Gastrocnemius medialis (tissue), 4 donors: ENCODE measurements at regions not wholly inside any gene's neighbourhood (a gene's known extent, or its start where the extent isn't known, plus 50 kb on each side); places are given as distances from the start of the nearest gene placed in this dataset.

ENCODE experiments used
- ATAC-seq, 2 donors: fragments of 150-250 bp; one replicate each; pipeline ENCODE4 v1.9.1; 2016
- DNase-seq, 2 donors: peaks; one replicate each; pipeline ENCODE4 v3.0.0-alpha.2; 2019
- H3K27ac ChIP-seq, 4 donors: fragments of 200-600 bp; sonication (generic); 1 replicate in 1 of 4; 2 replicates in 3 of 4; pipeline ENCODE4 v1.5.1; 2016 to 2018; ENCODE audit warnings: mild to moderate bottlenecking in 2 of 4, moderate library complexity in 1 of 4
- H3K27me3 ChIP-seq, 3 donors: fragments of 200-600 bp; sonication (generic) in 2 of 3; 1 replicate in 1 of 3; 2 replicates in 2 of 3; pipeline versions ENCODE4 v1.5.1 to v1.6.0; 2016 to 2019; ENCODE audit warnings: mild to moderate bottlenecking in 1 of 3, moderate library complexity in 1 of 3
- H3K36me3 ChIP-seq, 2 donors: fragments of 200-600 bp; sonication (generic) in 1 of 2; one replicate each; pipeline ENCODE4 v1.5.1; 2017 to 2018
- H3K4me1 ChIP-seq, 2 donors: fragments of 200-600 bp; sonication (generic) in 1 of 2; one replicate each; pipeline ENCODE4 v1.5.1; 2016 to 2017; ENCODE audit warnings: mild to moderate bottlenecking in 2 of 2
- H3K4me3 ChIP-seq, 4 donors: fragments of 200-600 bp; sonication (generic) in 3 of 4; 1 replicate in 1 of 4; 2 replicates in 3 of 4; pipeline ENCODE4 v1.5.1; 2016 to 2019; ENCODE audit warnings: mild to moderate bottlenecking in 2 of 4
- H3K9me3 ChIP-seq, 3 donors: fragments of 200-600 bp; sonication (generic) in 2 of 3; 1 replicate in 1 of 3; 2 replicates in 2 of 3; pipeline ENCODE4 v1.5.1; 2016 to 2019
- CTCF ChIP-seq, 5 experiments: fragments of 450-650 bp in 3 of 5; fragments of 200-600 bp in 2 of 5; sonication (generic) in 2 of 5; IDR thresholded peaks in 4 of 5; conservative IDR thresholded peaks in 1 of 5; 1 replicate in 4 of 5; 2 replicates in 1 of 5; pipeline ENCODE4 v1.5.1; 2016 to 2019; ENCODE audit warnings: antibody characterized with exemption in 5 of 5, mild to moderate bottlenecking in 3 of 5, moderate library complexity in 3 of 5
- POLR2A ChIP-seq, 2 donors: fragments of 450-650 bp; IDR thresholded peaks; one replicate each; pipeline ENCODE4 v1.6.1; 2017; ENCODE audit warnings: antibody characterized with exemption in 2 of 2, mild to moderate bottlenecking in 2 of 2, moderate library complexity in 2 of 2
- in situ Hi-C, 4 donors: fragments of 200-750 bp; cut with MboI; loops; one replicate each; pipeline versions ENCODE4 v1.15.0 to v1.8.0; 2017; ENCODE audit warnings: low sequenced_read_pairs in 4 of 4
- intact Hi-C: fragments of 100-400 bp; cut with DNase I; formaldehyde crosslinking; loops from one replicate; pipeline ENCODE4 v1.15.1; 2023; ENCODE audit warnings: low total_unique reads

GRCh38 chr6:147757291-147757690 is 248.8 kb downstream of the SAMD5 start:
- intact Hi-C loops = no loop called here
- ATAC-seq (no peak), DNase-seq (no peak)
- no peaks in the 10 kb centered on the region for H3K27me3 ChIP-seq
- no peaks in the 10 kb centered on the region for H3K9me3 ChIP-seq
- TF ChIP-seq POLR2A (IDR thresholded peaks at IDR 0.05) = no peak
- no peak for TF ChIP-seq CTCF (IDR thresholded peaks at IDR 0.05 in 4 of 5, conservative IDR thresholded peaks at IDR 0.05 in 1 of 5)
- no peaks in the 10 kb centered on the region for H3K4me1 ChIP-seq
- no peak overlapping the region for H3K27ac ChIP-seq
- no peak overlapping the region for H3K4me3 ChIP-seq
- no peaks in the 10 kb centered on the region for H3K36me3 ChIP-seq
- in situ Hi-C loops = no loop called here

- H3K9me3 ChIP-seq = no peaks in the 10 kb centered on the region
- no peak overlapping the region for H3K27ac ChIP-seq
- intact Hi-C loops = no loop called here
- TF ChIP-seq CTCF (IDR thresholded peaks at IDR 0.05 in 4 of 5, conservative IDR thresholded peaks at IDR 0.05 in 1 of 5) (no peak), POLR2A (IDR thresholded peaks at IDR 0.05) (no peak)
- H3K4me1 ChIP-seq = no peaks in the 10 kb centered on the region
- no peaks in the 10 kb centered on the region for H3K27me3 ChIP-seq
- ATAC-seq = no peak
- DNase-seq = no peak
- no peaks in the 10 kb centered on the region for H3K36me3 ChIP-seq
- in situ Hi-C loops = no loop called here
- H3K4me3 ChIP-seq = no peak overlapping the region
These were observed 249.8 kb downstream of the SAMD5 start for GRCh38 chr6:147758303-147758702.

- intact Hi-C loops (no loop called here), in situ Hi-C loops (no loop called here)
- Histone ChIP-seq H3K4me1 (no peaks in the 10 kb centered on the region), H3K27ac (no peak overlapping the region), H3K27me3 (no peaks in the 10 kb centered on the region), H3K4me3 (no peak overlapping the region), H3K9me3 (no peaks in the 10 kb centered on the region), H3K36me3 (no peaks in the 10 kb centered on the region)
- TF ChIP-seq CTCF (IDR thresholded peaks at IDR 0.05 in 4 of 5, conservative IDR thresholded peaks at IDR 0.05 in 1 of 5) (no peak), POLR2A (IDR thresholded peaks at IDR 0.05) (no peak)
- ATAC-seq = no peak
- DNase-seq = no peak
These were observed 250.6 kb downstream of the SAMD5 start for GRCh38 chr6:147759093-147759492.

GRCh38 chr6:147759536-147759935 is 251.0 kb downstream of the SAMD5 start:
- intact Hi-C loops (no loop called here), in situ Hi-C loops (no loop called here)
- Histone ChIP-seq H3K9me3 (no peaks in the 10 kb centered on the region), H3K4me1 (no peaks in the 10 kb centered on the region), H3K27me3 (no peaks in the 10 kb centered on the region), H3K4me3 (no peak overlapping the region), H3K27ac (no peak overlapping the region), H3K36me3 (no peaks in the 10 kb centered on the region)
- ATAC-seq (no peak), DNase-seq (no peak)
- TF ChIP-seq CTCF (IDR thresholded peaks at IDR 0.05 in 4 of 5, conservative IDR thresholded peaks at IDR 0.05 in 1 of 5) (no peak), POLR2A (IDR thresholded peaks at IDR 0.05) (no peak)

GRCh38 chr6:147765541-147765940 is 257.1 kb downstream of the SAMD5 start:
- in situ Hi-C loops (no loop called here), intact Hi-C loops (loop anchor here (5.0 kb wide), 1 partner anchor 457 kb away; no protein-coding TSS in a partner anchor)
- Histone ChIP-seq H3K9me3 (no peaks in the 10 kb centered on the region), H3K27me3 (no peaks in the 10 kb centered on the region), H3K27ac (no peak overlapping the region), H3K4me3 (no peak overlapping the region), H3K4me1 (no peaks in the 10 kb centered on the region), H3K36me3 (no peaks in the 10 kb centered on the region)
- DNase-seq (no peak), ATAC-seq (no peak)
- TF ChIP-seq POLR2A (IDR thresholded peaks at IDR 0.05) (no peak), CTCF (IDR thresholded peaks at IDR 0.05 in 4 of 5, conservative IDR thresholded peaks at IDR 0.05 in 1 of 5) (no peak)
